Gastrocnemius medialis (tissue), 4 donors: ENCODE measurements at regions not wholly inside any gene's neighbourhood (a gene's known extent, or its start where the extent isn't known, plus 50 kb on each side); places are given as distances from the start of the nearest gene placed in this dataset.

Experiments used
- ATAC-seq, 2 donors: fragments of 150-250 bp; one replicate each; pipeline ENCODE4 v1.9.1; 2016
- DNase-seq, 2 donors: peaks; one replicate each; pipeline ENCODE4 v3.0.0-alpha.2; 2019
- H3K27ac ChIP-seq, 4 donors: fragments of 200-600 bp; sonication (generic); 1 replicate in 1 of 4; 2 replicates in 3 of 4; pipeline ENCODE4 v1.5.1; 2016 to 2018; ENCODE audit warnings: mild to moderate bottlenecking in 2 of 4, moderate library complexity in 1 of 4
- H3K27me3 ChIP-seq, 3 donors: fragments of 200-600 bp; sonication (generic) in 2 of 3; 1 replicate in 1 of 3; 2 replicates in 2 of 3; pipeline versions ENCODE4 v1.5.1 to v1.6.0; 2016 to 2019; ENCODE audit warnings: mild to moderate bottlenecking in 1 of 3, moderate library complexity in 1 of 3
- H3K36me3 ChIP-seq, 2 donors: fragments of 200-600 bp; sonication (generic) in 1 of 2; one replicate each; pipeline ENCODE4 v1.5.1; 2017 to 2018
- H3K4me1 ChIP-seq, 2 donors: fragments of 200-600 bp; sonication (generic) in 1 of 2; one replicate each; pipeline ENCODE4 v1.5.1; 2016 to 2017; ENCODE audit warnings: mild to moderate bottlenecking in 2 of 2
- H3K4me3 ChIP-seq, 4 donors: fragments of 200-600 bp; sonication (generic) in 3 of 4; 1 replicate in 1 of 4; 2 replicates in 3 of 4; pipeline ENCODE4 v1.5.1; 2016 to 2019; ENCODE audit warnings: mild to moderate bottlenecking in 2 of 4
- H3K9me3 ChIP-seq, 3 donors: fragments of 200-600 bp; sonication (generic) in 2 of 3; 1 replicate in 1 of 3; 2 replicates in 2 of 3; pipeline ENCODE4 v1.5.1; 2016 to 2019
- POLR2A ChIP-seq, 2 donors: fragments of 450-650 bp; IDR thresholded peaks; one replicate each; pipeline ENCODE4 v1.6.1; 2017; ENCODE audit warnings: antibody characterized with exemption in 2 of 2, mild to moderate bottlenecking in 2 of 2, moderate library complexity in 2 of 2
- in situ Hi-C, 4 donors: fragments of 200-750 bp; cut with MboI; loops; one replicate each; pipeline versions ENCODE4 v1.15.0 to v1.8.0; 2017; ENCODE audit warnings: low sequenced_read_pairs in 4 of 4
- intact Hi-C: fragments of 100-400 bp; cut with DNase I; formaldehyde crosslinking; loops from one replicate; pipeline ENCODE4 v1.15.1; 2023; ENCODE audit warnings: low total_unique reads
- TF ChIP-seq, protein P1 (sequence below), 5 experiments: fragments of 450-650 bp in 3 of 5; fragments of 200-600 bp in 2 of 5; sonication (generic) in 2 of 5; IDR thresholded peaks in 4 of 5; conservative IDR thresholded peaks in 1 of 5; 1 replicate in 4 of 5; 2 replicates in 1 of 5; pipeline ENCODE4 v1.5.1; 2016 to 2019; ENCODE audit warnings: antibody characterized with exemption in 5 of 5, mild to moderate bottlenecking in 3 of 5, moderate library complexity in 3 of 5

DNA sequence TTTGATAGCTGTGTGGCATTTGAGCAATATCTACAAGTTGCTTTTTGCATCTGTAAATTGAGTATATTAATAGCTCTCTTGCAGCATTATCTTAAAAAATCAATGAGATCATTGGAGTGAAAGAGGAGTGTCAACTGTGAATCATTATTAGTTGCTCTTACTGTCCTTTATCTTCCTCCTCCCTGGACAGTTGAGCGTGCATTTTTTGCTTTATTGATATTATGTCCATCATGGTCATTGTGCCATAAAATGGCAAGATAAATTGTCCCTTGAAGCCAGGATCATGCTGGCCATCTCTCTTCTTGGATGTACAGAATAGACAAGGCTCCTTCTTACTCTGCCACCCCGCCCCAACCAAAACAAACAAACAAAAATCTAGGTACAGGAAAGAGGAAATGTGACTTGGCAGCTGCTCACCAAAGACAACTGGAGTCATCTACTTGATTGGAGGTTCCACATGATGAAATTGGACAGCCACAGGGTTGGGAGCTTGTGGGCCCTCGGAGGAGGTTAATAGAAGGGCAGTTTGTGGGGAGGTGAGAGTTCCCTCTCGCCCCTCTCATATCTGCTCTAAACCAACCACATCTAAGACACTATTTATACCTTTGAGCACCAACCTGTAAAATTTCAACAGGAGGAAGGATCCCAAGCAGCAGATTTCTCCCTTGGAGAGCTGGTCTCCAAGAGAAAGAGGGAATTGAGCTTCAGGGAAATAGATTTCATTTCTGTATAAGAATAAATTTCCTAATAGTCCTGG, 252.7 kb downstream of the SKIDA1 start:
- in situ Hi-C loops: loop anchor here in 2 of 4 donors (5.0 to 25.0 kb wide), 3 partner anchors 191 to 411 kb away; no protein-coding TSS in a partner anchor
- Histone ChIP-seq H3K36me3 (no peaks in the 10 kb centered on the region), H3K4me1 (no peaks in the 10 kb centered on the region), H3K27me3 (no peaks in the 10 kb centered on the region), H3K27ac (no peak overlapping the region), H3K4me3 (no peak overlapping the region), H3K9me3 (no peaks in the 10 kb centered on the region)
- intact Hi-C loops: no loop called here
- ATAC-seq (no peak), DNase-seq (no peak)
- TF ChIP-seq POLR2A (IDR thresholded peaks at IDR 0.05): no peak
- TF ChIP-seq, protein P1, sequence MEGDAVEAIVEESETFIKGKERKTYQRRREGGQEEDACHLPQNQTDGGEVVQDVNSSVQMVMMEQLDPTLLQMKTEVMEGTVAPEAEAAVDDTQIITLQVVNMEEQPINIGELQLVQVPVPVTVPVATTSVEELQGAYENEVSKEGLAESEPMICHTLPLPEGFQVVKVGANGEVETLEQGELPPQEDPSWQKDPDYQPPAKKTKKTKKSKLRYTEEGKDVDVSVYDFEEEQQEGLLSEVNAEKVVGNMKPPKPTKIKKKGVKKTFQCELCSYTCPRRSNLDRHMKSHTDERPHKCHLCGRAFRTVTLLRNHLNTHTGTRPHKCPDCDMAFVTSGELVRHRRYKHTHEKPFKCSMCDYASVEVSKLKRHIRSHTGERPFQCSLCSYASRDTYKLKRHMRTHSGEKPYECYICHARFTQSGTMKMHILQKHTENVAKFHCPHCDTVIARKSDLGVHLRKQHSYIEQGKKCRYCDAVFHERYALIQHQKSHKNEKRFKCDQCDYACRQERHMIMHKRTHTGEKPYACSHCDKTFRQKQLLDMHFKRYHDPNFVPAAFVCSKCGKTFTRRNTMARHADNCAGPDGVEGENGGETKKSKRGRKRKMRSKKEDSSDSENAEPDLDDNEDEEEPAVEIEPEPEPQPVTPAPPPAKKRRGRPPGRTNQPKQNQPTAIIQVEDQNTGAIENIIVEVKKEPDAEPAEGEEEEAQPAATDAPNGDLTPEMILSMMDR (IDR thresholded peaks at IDR 0.05 in 4 of 5, conservative IDR thresholded peaks at IDR 0.05 in 1 of 5): no peak

- Histone ChIP-seq H3K4me1 (no peaks in the 10 kb centered on the region), H3K9me3 (no peaks in the 10 kb centered on the region), H3K27me3 (no peaks in the 10 kb centered on the region), H3K27ac (no peak overlapping the region), H3K4me3 (no peak overlapping the region), H3K36me3 (no peaks in the 10 kb centered on the region)
- TF ChIP-seq POLR2A (IDR thresholded peaks at IDR 0.05): no peak
- TF ChIP-seq, protein P1 (IDR thresholded peaks at IDR 0.05 in 4 of 5, conservative IDR thresholded peaks at IDR 0.05 in 1 of 5): no peak
- intact Hi-C loops (loop anchor here (1.0 kb wide), 1 partner anchor 193 kb away; no protein-coding TSS in a partner anchor), in situ Hi-C loops (loop anchor here in 2 of 4 donors (5.0 to 25.0 kb wide), 3 partner anchors 189 to 409 kb away; no protein-coding TSS in a partner anchor)
- DNase-seq: no peak
- ATAC-seq: no peak
Measured at GRCh38 chr10:21270976-21271375, 254.5 kb downstream of the SKIDA1 start.

- Histone ChIP-seq H3K9me3 (no peaks in the 10 kb centered on the region), H3K4me3 (no peak overlapping the region), H3K27me3 (no peaks in the 10 kb centered on the region), H3K36me3 (no peaks in the 10 kb centered on the region), H3K27ac (no peak overlapping the region), H3K4me1 (no peaks in the 10 kb centered on the region)
- in situ Hi-C loops: loop anchor here in 2 of 4 donors (5.0 to 25.0 kb wide), 2 partner anchors 192 to 407 kb away; no protein-coding TSS in a partner anchor
- ATAC-seq (no peak), DNase-seq (no peak)
- intact Hi-C loops: no loop called here
- TF ChIP-seq, protein P1 (IDR thresholded peaks at IDR 0.05 in 4 of 5, conservative IDR thresholded peaks at IDR 0.05 in 1 of 5): no peak
- no peak for TF ChIP-seq POLR2A (IDR thresholded peaks at IDR 0.05)
Measured at GRCh38 chr10:21269289-21269688, 256.2 kb downstream of the SKIDA1 start.

GRCh38 chr10:21265622-21266021, 259.9 kb downstream of the SKIDA1 start:
- in situ Hi-C loops: loop anchor here in 2 of 4 donors (5.0 to 25.0 kb wide), 2 partner anchors 188 to 403 kb away; no protein-coding TSS in a partner anchor
- no peak overlapping the region for H3K4me3 ChIP-seq
- TF ChIP-seq POLR2A (IDR thresholded peaks at IDR 0.05): no peak
- TF ChIP-seq, protein P1 (IDR thresholded peaks at IDR 0.05 in 4 of 5, conservative IDR thresholded peaks at IDR 0.05 in 1 of 5): no peak
- H3K27ac ChIP-seq: no peak overlapping the region
- no peaks in the 10 kb centered on the region for H3K4me1 ChIP-seq
- no peaks in the 10 kb centered on the region for H3K9me3 ChIP-seq
- no peaks in the 10 kb centered on the region for H3K36me3 ChIP-seq
- ATAC-seq (no peak), DNase-seq (no peak)
- no peaks in the 10 kb centered on the region for H3K27me3 ChIP-seq
- intact Hi-C loops: no loop called here
